Amniotic epithelial cell (primary cell): ENCODE measurements at regions not wholly inside any gene's neighbourhood (a gene's known extent, or its start where the extent isn't known, plus 50 kb on each side); places are given as distances from the start of the nearest gene placed in this dataset.
"Not testable (repeated sequence)": the region's sequence is repeated elsewhere in the genome, so short reads cannot be mapped to it uniquely, and the experiment has no call there.

Experiments used
- DNase-seq: peaks from one replicate; pipeline ENCODE4 v3.0.0-alpha.2; 2010; ENCODE audit warnings: low read depth

DNA sequence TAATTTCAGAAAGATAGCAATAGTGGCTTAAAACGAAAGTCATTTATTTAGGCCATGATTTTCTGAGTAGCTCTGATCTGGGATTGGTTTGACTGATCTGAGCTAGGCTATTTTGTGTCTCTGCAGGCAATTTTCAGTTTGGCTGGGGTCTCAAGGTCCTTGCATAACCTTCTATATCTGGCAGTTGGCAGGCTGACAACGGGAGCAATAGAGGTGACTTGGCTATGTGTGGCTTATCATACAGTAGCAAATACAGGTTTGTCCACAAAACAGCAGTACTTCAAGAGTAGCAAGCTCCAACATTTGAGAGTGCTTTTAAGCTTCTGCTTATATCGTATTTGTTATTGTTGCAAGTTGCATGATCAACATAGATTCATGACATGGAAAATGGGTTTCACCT lies 1167.3 kb upstream of the CELF2 start:
- DNase-seq: no peak

DNA sequence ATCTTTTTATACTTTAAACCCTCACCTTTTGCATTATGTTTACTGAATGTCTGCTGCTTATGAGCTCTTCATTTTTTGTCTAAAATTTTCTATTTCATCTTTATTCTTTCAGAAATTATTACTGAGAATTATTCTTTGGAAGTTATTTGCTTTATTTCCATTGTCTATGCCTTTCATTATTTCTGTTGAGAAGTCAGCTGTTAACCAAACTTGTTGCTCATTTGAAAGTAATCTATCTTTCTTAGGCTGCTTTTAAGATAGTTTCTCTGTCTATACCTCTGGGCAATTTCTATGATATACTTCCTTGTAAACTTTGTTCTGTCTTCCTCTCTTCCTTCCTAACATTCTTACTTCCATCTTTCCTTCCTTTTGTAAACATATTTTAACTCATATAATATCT lies 1165.9 kb upstream of the CELF2 start:
- no peak for DNase-seq

- DNase-seq: no peak
Observed at GRCh38 chr10:9853405-9854355, 1164.0 kb upstream of the CELF2 start.

DNA sequence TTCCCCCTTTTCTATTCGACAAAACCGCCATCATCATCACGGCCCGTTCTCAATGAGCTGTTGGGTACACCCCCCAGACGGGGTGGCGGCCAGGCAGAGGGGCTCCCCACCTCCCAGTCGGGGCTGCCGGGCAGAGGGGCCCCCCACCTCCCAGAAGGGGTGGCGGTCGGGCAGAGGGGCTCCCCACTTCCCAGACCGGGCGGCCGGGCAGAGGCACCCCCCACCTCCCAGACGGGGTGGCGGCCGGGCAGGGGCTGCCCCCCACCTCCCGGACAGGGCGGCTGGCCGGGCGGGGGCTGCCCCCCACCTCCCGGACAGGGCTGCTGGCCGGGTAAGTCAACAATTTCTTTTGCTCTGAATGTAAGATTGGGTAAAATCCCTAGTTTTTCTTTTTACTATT lies 1162.2 kb upstream of the CELF2 start:
- DNase-seq: not testable (repeated sequence)

DNA sequence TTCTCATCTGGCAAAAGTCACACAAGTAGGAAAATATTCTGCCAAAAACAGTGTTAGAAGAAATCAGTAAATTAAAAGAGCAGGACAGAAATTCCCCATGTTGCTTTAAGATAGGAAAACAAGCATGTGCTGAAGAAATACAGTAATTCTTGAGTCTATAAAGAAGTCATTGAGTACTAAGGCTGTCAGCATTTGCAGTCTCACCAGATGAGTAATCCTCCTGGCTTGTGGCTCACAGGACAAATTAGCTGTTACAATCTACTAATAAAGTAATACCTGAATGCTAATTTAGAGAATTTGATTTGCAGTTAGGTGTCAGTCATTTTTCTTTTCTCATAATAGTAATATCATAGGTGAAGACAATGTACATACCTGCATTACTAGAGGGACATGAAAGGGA lies 1158.9 kb upstream of the CELF2 start:
- no peak for DNase-seq

DNA sequence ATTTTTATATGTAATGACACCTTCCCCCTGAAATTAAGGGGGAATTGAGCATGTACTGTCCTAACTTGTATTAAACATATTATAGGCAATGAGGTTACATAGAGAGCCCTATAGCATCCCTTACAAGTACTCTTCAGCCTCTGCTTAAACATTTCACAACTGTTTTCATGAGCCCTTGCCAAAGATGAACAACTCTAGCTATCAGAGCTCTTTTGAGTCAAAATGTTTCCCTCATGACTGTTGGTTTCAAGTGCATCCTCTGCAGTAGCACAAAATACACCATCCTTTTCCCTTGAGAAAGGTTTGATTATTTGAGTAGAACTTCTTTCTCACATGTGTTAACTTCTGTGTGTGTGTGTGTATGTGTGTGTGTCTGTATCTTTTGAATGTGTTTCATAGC lies 1157.6 kb upstream of the CELF2 start:
- DNase-seq: no peak

- DNase-seq: no peak
Observed at GRCh38 chr10:9863559-9864121, 1154.0 kb upstream of the CELF2 start.

- no peak for DNase-seq
Observed at GRCh38 chr10:9868499-9868898, 1149.2 kb upstream of the CELF2 start.

DNA sequence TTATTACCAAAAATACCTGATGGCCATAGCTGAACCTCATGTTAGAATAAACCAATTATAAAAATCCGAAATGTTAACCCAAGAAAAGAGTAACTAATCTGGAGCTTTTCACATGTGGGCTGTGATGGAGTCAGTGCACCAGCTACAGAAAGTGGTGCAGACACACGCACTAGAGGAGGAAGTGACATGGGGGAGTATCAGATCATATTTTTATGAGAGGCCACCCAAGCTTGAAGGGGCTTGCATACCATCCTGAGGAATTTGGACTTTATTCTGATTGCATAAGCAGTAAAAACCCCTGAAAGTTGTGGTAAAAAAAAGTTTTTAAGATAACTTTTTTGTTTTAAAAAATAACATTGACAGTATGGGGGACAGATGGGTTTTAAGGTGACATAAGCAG lies 1148.5 kb upstream of the CELF2 start:
- DNase-seq: no peak

GRCh38 chr10:9869606-9870176 lies 1148.0 kb upstream of the CELF2 start:
- DNase-seq: no peak

- DNase-seq: no peak
Observed at GRCh38 chr10:9875353-9875752, 1142.3 kb upstream of the CELF2 start.

DNA sequence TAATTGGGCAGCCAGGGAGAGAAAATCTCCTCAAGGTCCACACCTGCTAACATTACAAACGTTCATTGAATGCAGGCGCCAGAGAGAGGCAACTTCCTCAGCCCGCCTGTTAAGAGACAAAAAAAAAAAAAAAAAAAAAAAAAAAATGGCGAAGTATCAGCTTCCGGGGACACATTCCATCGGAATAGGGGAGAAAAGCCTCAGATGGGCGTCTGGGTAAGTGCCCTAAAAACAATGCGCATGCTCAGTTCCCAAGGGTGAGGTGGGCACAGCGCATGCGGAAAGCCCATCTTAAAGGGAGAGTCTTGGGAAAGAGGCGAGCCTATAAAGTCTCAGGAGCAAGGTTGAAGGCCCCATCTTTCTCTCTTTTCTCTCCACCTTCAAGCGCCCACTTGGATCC lies 1139.7 kb upstream of the CELF2 start:
- DNase-seq: no peak

DNA sequence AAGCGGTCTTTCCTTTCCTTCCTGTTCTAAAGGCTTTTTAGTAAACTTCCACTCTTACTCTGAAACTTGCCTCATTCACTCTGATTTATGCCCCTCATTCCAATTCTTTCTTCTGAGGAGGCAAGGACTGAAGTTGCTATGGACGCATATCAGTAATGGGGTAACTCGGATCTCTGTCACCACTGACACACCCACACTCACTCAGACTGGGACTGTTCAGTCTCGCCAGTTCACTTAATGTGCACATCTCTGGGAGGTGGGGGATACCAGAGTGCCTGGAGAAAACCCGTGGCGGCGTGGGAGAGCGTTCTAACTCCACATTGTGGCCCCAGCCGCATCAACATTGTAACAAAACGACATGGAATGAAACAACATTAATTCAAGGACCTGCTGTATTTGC lies 1139.3 kb upstream of the CELF2 start:
- DNase-seq: no peak

- no peak for DNase-seq
Observed at GRCh38 chr10:9885761-9886160, 1131.9 kb upstream of the CELF2 start.

- no peak for DNase-seq
Observed at GRCh38 chr10:9886772-9887171, 1130.9 kb upstream of the CELF2 start.

DNA sequence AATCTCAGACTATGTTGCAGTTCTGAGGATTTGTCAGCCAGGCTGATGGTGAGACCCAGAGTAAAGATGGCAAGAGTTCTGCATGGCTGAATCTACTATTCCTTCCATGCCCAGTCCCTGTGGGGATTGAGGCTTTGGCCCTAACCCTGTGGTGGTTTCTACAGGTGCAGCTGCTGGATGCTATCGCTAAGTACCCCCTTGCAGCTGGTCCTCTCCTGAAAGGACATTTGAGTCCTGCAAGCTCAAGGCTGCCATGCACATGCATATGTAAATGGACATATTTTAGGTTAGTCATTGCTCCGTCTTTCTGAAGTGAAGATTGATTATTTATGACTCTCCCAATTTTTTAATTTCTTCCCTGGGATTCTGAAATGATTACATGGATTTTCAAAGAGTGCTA lies 1122.2 kb upstream of the CELF2 start:
- no peak for DNase-seq

GRCh38 chr10:9895981-9896380 lies 1121.7 kb upstream of the CELF2 start:
- DNase-seq: no peak

DNA sequence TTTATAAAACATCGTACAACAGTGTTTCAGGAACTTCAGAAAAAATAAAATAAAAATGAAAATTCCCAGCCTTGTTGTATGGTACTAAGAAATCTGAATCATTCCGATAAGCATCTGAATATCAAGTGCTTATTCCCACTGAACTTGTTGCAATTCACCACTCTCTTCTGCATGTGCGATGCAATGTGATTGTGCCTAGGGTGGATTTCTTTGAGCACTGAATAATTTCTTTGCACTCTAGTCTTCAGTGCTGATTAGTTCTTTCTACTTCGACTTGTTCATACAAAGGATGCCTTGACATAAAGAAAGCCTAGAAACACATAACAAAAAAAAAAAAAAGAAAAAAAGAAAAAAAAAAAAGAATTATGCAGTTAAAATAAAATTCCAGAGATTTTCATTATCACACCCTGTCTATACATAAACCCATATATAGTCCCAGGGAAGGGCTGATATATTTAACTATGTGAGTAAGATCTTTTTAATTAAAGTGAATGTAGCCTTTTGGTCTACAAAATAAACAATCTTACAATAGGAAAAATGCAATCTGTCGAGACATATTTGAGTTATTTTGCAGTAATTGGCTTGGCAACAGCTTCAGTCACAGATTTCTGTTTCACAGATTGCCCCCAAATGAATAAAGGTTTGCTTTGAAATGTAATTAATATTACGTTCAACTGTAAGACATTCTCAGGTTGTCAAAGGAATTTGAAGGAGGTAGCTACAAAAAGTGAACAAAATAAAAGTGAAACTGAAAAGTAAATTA lies 1118.9 kb upstream of the CELF2 start:
- no peak for DNase-seq

GRCh38 chr10:9900751-9901150 lies 1116.9 kb upstream of the CELF2 start:
- no peak for DNase-seq

DNA sequence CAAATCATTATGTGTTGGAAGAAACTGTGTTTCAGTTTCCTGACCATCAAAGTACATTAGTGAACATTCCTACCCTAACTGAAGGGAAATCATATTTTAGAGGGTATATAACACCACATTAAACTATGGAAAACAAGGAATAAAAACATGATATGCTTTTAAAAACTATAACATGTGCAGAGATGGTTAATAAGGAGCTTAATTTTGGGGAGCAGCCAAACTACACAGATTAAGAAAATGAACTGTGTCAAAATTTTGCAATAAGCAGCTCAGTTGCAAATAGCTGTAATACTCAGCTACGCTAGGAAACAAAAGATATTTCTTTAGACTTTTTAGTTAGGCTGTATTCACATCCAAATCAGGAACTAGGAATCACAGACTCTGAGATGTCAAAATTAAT lies 1115.7 kb upstream of the CELF2 start:
- DNase-seq: peak; percentile 0

DNA sequence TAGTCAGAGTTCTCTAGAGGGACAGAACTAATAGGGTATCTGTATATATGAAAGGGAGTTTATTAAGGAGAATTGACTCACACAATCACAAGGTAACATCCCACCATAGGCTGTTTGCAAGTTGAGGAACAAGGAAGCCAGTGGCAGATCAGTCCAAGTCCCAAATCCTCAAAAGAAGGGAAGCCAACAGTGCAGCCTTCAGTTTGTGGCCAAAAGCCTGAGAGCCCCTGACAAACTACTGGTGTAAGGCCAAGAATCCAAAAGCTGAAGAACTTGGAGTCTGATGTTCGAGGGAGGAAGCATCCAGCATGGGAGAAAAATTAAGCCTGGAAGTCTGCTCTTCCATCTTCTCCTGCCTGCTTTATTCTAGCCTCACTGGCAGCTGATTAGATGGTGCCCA lies 1107.2 kb upstream of the CELF2 start:
- no peak for DNase-seq

DNA sequence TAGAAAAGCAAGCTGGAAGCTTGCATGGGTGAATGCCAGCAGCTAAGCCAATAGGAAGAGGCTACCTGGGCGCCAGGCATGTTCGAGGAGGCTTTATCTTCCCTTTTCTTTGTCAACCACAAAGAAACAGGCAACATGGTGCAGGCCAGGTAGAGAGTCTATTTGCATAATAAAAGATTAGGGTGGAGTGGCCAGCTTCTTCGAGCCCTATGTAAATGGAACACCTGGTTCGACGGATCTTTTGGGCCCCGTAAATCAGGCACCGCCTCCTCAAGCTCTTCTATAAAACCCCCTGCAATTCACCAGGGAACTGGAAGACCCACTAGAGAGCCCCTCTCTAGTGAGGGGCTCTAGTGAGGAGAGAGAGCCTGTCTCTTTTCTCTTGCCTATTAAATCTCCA lies 1106.2 kb upstream of the CELF2 start:
- DNase-seq: no peak
